Loucy (cell line): ENCODE measurements at regions not wholly inside any gene's neighbourhood (a gene's known extent, or its start where the extent isn't known, plus 50 kb on each side); places are given as distances from the start of the nearest gene placed in this dataset.

Experiments used
- CTCF ChIP-seq: fragments of 200-600 bp; sonication (generic); conservative IDR thresholded peaks from 2 replicates; pipeline ENCODE4 v1.5.1; 2014; ENCODE audit warnings: mild to moderate bottlenecking, antibody characterized with exemption, low read length
- EZH2phosphoT487 ChIP-seq: fragments of 200-600 bp; IDR thresholded peaks from 2 replicates; pipeline ENCODE4 v1.6.1; 2018; ENCODE audit warnings: antibody characterized with exemption, mild to moderate bottlenecking, moderate library complexity, borderline replicate concordance

- TF ChIP-seq CTCF: no peak
- TF ChIP-seq EZH2phosphoT487: no peak
These were observed 155.2 kb upstream of the BMPER start for GRCh38 chr7:33750177-33750576.
